Mammary epithelial cell (primary cell): ENCODE measurements at regions not wholly inside any gene's neighbourhood (a gene's known extent, or its start where the extent isn't known, plus 50 kb on each side); places are given as distances from the start of the nearest gene placed in this dataset.
"Not testable (repeated sequence)": the region's sequence is repeated elsewhere in the genome, so short reads cannot be mapped to it uniquely, and the experiment has no call there.

Experiments used
- EZH2 ChIP-seq: IDR thresholded peaks from 2 replicates; pipeline ENCODE4 v1.6.1; 2012; ENCODE audit warnings: low read length, inconsistent platforms, borderline replicate concordance
- TF ChIP-seq, protein P1 (sequence below), 2 donors: IDR thresholded peaks in 1 of 2; conservative IDR thresholded peaks in 1 of 2; 2 replicates each; pipeline ENCODE4 v1.5.1; 2011 to 2012; ENCODE audit warnings: inconsistent platforms in 2 of 2, low read length in 2 of 2, mild to moderate bottlenecking in 2 of 2, control low read depth in 1 of 2, low read depth in 1 of 2; ENCODE audit not compliant: insufficient read depth in 1 of 2; ENCODE audit errors: extremely low read depth in 1 of 2

DNA sequence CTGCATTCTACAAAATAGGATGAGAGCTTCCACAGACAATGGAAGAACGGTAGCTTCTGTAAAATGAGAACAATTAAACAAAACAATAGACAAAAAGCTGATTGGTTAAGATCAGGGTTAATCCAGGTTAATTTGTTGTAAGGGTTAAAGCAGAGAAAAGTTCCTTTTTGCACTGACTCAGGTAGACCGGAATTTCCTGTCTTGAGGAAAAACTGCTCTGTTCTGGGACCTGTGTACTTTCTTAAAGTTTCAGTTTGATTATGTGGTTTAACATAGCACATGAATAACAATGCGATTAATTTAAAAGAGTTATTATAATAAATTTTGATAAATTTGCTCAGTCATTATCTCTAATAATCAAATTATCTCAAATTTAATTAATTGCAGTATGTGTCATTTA, 86.5 kb upstream of the ZNF658 start:
- TF ChIP-seq, protein P1, sequence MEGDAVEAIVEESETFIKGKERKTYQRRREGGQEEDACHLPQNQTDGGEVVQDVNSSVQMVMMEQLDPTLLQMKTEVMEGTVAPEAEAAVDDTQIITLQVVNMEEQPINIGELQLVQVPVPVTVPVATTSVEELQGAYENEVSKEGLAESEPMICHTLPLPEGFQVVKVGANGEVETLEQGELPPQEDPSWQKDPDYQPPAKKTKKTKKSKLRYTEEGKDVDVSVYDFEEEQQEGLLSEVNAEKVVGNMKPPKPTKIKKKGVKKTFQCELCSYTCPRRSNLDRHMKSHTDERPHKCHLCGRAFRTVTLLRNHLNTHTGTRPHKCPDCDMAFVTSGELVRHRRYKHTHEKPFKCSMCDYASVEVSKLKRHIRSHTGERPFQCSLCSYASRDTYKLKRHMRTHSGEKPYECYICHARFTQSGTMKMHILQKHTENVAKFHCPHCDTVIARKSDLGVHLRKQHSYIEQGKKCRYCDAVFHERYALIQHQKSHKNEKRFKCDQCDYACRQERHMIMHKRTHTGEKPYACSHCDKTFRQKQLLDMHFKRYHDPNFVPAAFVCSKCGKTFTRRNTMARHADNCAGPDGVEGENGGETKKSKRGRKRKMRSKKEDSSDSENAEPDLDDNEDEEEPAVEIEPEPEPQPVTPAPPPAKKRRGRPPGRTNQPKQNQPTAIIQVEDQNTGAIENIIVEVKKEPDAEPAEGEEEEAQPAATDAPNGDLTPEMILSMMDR (conservative IDR thresholded peaks at IDR 0.05 in 1 of 2, IDR thresholded peaks at IDR 0.05 in 1 of 2; ENCODE audit: extremely low read depth in 1 of 2, insufficient read depth in 1 of 2, low read depth in 1 of 2, low read length in 2 of 2) = not testable (repeated sequence)
- TF ChIP-seq EZH2 = not testable (repeated sequence)
